Cardiac muscle cell (in vitro differentiated cells and primary cell): ENCODE measurements at regions not wholly inside any gene's neighbourhood (a gene's known extent, or its start where the extent isn't known, plus 50 kb on each side); places are given as distances from the start of the nearest gene placed in this dataset.

Experiments
- DNase-seq, 2 donors: peaks; one replicate each; pipeline versions ENCODE4 v3.0.0 to v3.0.0-alpha.2; 2010 to 2017; ENCODE audit warnings: low read depth in 1 of 2, low spot score in 1 of 2
- H3K27ac ChIP-seq: fragments of 200-600 bp; sonication (generic); 2 replicates; pipeline ENCODE4 v1.5.1; 2016
- H3K27me3 ChIP-seq: fragments of 200-600 bp; sonication (generic); 2 replicates; pipeline ENCODE4 v1.6.0; 2016; ENCODE audit warnings: control low read depth
- H3K36me3 ChIP-seq: fragments of 200-600 bp; sonication (generic); 2 replicates; pipeline ENCODE4 v1.5.1; 2016; ENCODE audit warnings: control low read depth
- H3K4me1 ChIP-seq: fragments of 200-600 bp; sonication (generic); 2 replicates; pipeline ENCODE4 v1.8.1; 2017; ENCODE audit warnings: low read depth, mild to moderate bottlenecking, mixed run types
- H3K4me3 ChIP-seq: fragments of 200-600 bp; sonication (generic); 2 replicates; pipeline ENCODE4 v1.5.1; 2016; ENCODE audit warnings: mild to moderate bottlenecking
- H3K9me3 ChIP-seq: fragments of 200-600 bp; sonication (generic); 2 replicates; pipeline ENCODE4 v1.5.1; 2017; ENCODE audit warnings: low read depth, mild to moderate bottlenecking, control low read depth
- CTCF ChIP-seq: IDR thresholded peaks from 2 replicates; pipeline ENCODE4 v1.5.1; 2012; ENCODE audit warnings: low read depth, mild to moderate bottlenecking, low read length

- no peak overlapping the region for H3K4me3 ChIP-seq
- no peak for DNase-seq
- H3K27me3 ChIP-seq, result peaks cover 6% of the 10 kb centered on the region
- H3K4me1 ChIP-seq, result no peaks in the 10 kb centered on the region
- no peaks in the 10 kb centered on the region for H3K36me3 ChIP-seq
- no peaks in the 10 kb centered on the region for H3K9me3 ChIP-seq
- no peak overlapping the region for H3K27ac ChIP-seq
- TF ChIP-seq CTCF, result no peak
Measured at GRCh38 chr2:129887688-129888266, 91.7 kb upstream of the RAB6C start.

- DNase-seq, result no peak
- H3K4me3 ChIP-seq, result no peak overlapping the region
- H3K27ac ChIP-seq, result no peak overlapping the region
- H3K9me3 ChIP-seq, result no peaks in the 10 kb centered on the region
- no peaks in the 10 kb centered on the region for H3K36me3 ChIP-seq
- H3K4me1 ChIP-seq, result no peaks in the 10 kb centered on the region
- TF ChIP-seq CTCF, result no peak
- peaks cover 6% of the 10 kb centered on the region for H3K27me3 ChIP-seq
Measured at GRCh38 chr2:129888461-129888860, 91.0 kb upstream of the RAB6C start.

GRCh38 chr2:129888896-129889295 is 90.6 kb upstream of the RAB6C start:
- no peak for TF ChIP-seq CTCF
- H3K27me3 ChIP-seq, result peaks cover 6% of the 10 kb centered on the region
- H3K9me3 ChIP-seq, result no peaks in the 10 kb centered on the region
- no peaks in the 10 kb centered on the region for H3K4me1 ChIP-seq
- no peaks in the 10 kb centered on the region for H3K36me3 ChIP-seq
- H3K4me3 ChIP-seq, result no peak overlapping the region
- peak in 1 of 2 donors; percentile 38 for DNase-seq
- no peak overlapping the region for H3K27ac ChIP-seq

GRCh38 chr2:129891341-129892320 is 87.8 kb upstream of the RAB6C start:
- Histone ChIP-seq H3K36me3 (no peaks in the 10 kb centered on the region), H3K4me3 (no peak overlapping the region), H3K9me3 (no peaks in the 10 kb centered on the region), H3K27ac (no peak overlapping the region), H3K4me1 (no peaks in the 10 kb centered on the region), H3K27me3 (peaks cover 6% of the 10 kb centered on the region)
- TF ChIP-seq CTCF, result no peak
- no peak for DNase-seq

GRCh38 chr2:129892360-129892759 is 87.1 kb upstream of the RAB6C start:
- peaks cover 6% of the 10 kb centered on the region for H3K27me3 ChIP-seq
- no peaks in the 10 kb centered on the region for H3K9me3 ChIP-seq
- H3K4me3 ChIP-seq, result no peak overlapping the region
- no peak for TF ChIP-seq CTCF
- DNase-seq, result no peak
- no peaks in the 10 kb centered on the region for H3K4me1 ChIP-seq
- no peak overlapping the region for H3K27ac ChIP-seq
- no peaks in the 10 kb centered on the region for H3K36me3 ChIP-seq
